ENCODE measurements at regions not wholly inside any gene's neighbourhood (a gene's known extent, or its start where the extent isn't known, plus 50 kb on each side); places are given as distances from the start of the nearest gene placed in this dataset.

GRCh38 chr6:144350528-144350880 is 65.4 kb downstream of the UTRN start:
- no peaks in the 10 kb centered on the region for H3K9me3 Mint-ChIP-seq
- H3K4me3 Mint-ChIP-seq = no peak overlapping the region
- H3K27ac Mint-ChIP-seq = no peak overlapping the region
- peaks cover 49% of the 10 kb centered on the region for H3K4me1 Mint-ChIP-seq (ENCODE audit: low read depth)
- H3K27me3 Mint-ChIP-seq (ENCODE audit: insufficient read depth) = no peaks in the 10 kb centered on the region; the same call in 1 of the 2 replicates
- DNase-seq = no peak
- H3K36me3 Mint-ChIP-seq (ENCODE audit: low read depth) = peaks cover 16% of the 10 kb centered on the region
- TF ChIP-seq CTCF (IDR thresholded peaks at IDR 0.05) = no peak

- no peak for DNase-seq
Measured at GRCh38 chr6:144351379-144352127, 66.4 kb downstream of the UTRN start.

GRCh38 chr6:144352331-144352730 is 67.2 kb downstream of the UTRN start:
- TF ChIP-seq CTCF (IDR thresholded peaks at IDR 0.05) = no peak
- Mint-ChIP-seq H3K9me3 (no peaks in the 10 kb centered on the region), H3K4me3 (no peak overlapping the region), H3K27ac (no peak overlapping the region), H3K27me3 (ENCODE audit: insufficient read depth) (no peaks in the 10 kb centered on the region), H3K36me3 (ENCODE audit: low read depth) (peaks cover 9% of the 10 kb centered on the region), H3K4me1 (ENCODE audit: low read depth) (peaks cover 40% of the 10 kb centered on the region)
- no peak for DNase-seq

More at GRCh38 chr6:144351379-144352127, 66.4 kb downstream of the UTRN start:
- peaks cover 47% of the 10 kb centered on the region for H3K4me1 Mint-ChIP-seq (ENCODE audit: low read depth)
- no peaks in the 10 kb centered on the region; the same call in 1 of the 2 replicates for H3K27me3 Mint-ChIP-seq (ENCODE audit: insufficient read depth)
- no peak overlapping the region for H3K27ac Mint-ChIP-seq
- no peak overlapping the region for H3K4me3 Mint-ChIP-seq
- no peaks in the 10 kb centered on the region for H3K9me3 Mint-ChIP-seq
- H3K36me3 Mint-ChIP-seq (ENCODE audit: low read depth) = peaks cover 15% of the 10 kb centered on the region
- no peak for TF ChIP-seq CTCF (IDR thresholded peaks at IDR 0.05)

DNA sequence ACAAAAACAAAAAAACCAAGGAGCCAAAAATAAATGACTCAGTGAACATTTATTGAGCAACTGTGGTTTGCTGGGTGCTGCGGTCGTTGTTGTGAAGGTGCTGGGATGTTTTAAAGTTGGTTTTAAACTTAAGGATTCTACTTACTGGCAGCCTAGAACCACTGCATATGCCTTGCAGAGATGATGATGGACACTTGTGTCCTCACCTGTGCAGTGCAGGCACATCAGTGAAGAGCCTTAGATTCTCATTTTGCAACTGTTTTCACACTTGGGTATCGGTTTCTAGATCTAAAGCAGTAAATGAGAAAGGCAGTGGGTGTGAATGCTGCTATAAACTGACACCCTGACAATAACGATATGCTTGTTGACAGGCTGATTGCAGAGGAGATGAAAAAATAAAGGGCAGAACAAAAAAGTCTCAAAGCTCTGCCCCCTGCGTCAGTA is 68.8 kb downstream of the UTRN start:
- Mint-ChIP-seq H3K9me3 (no peaks in the 10 kb centered on the region), H3K4me3 (no peak overlapping the region), H3K4me1 (ENCODE audit: low read depth) (peaks cover 27% of the 10 kb centered on the region), H3K27me3 (ENCODE audit: insufficient read depth) (no peaks in the 10 kb centered on the region), H3K27ac (no peak overlapping the region), H3K36me3 (ENCODE audit: low read depth) (no peaks in the 10 kb centered on the region)
- TF ChIP-seq CTCF (IDR thresholded peaks at IDR 0.05) = no peak
- no peak for DNase-seq

- DNase-seq = no peak
- Mint-ChIP-seq H3K27ac (no peak overlapping the region), H3K36me3 (ENCODE audit: low read depth) (no peaks in the 10 kb centered on the region), H3K9me3 (no peaks in the 10 kb centered on the region), H3K4me3 (no peak overlapping the region), H3K27me3 (ENCODE audit: insufficient read depth) (no peaks in the 10 kb centered on the region), H3K4me1 (ENCODE audit: low read depth) (peaks cover 41% of the 10 kb centered on the region)
- no peak for TF ChIP-seq CTCF (IDR thresholded peaks at IDR 0.05)
Measured at GRCh38 chr6:144359783-144360182, 74.6 kb downstream of the UTRN start.

All from HFFc6 (cell line).